GM10248 (cell line): ENCODE measurements at regions not wholly inside any gene's neighbourhood (a gene's known extent, or its start where the extent isn't known, plus 50 kb on each side); places are given as distances from the start of the nearest gene placed in this dataset.

Experiments
- CTCF ChIA-PET: fragments of 300-600 bp; sonication (Branson Sonifier 250); formaldehyde crosslinking; extraction: SDS; loops from one replicate; lab custom pipeline; 2021; ENCODE audit warnings: antibody characterized with exemption; lab: Yijun Ruan, JAX
- POLR2A ChIA-PET: fragments of 350-650 bp; sonication (Branson Sonifier 250); formaldehyde crosslinking; extraction: SDS; loops from one replicate; lab custom pipeline; 2020; ENCODE audit warnings: antibody characterized with exemption; lab: Yijun Ruan, JAX
- DNase-seq: peaks from one replicate; pipeline ENCODE4 v3.0.0; 2012; ENCODE audit errors: extremely low spot score
- TF ChIP-seq, protein P1 (sequence below): IDR thresholded peaks from 2 replicates; pipeline ENCODE4 v1.5.1; 2012; ENCODE audit warnings: mild to moderate bottlenecking, low read depth; ENCODE audit errors: extremely low read depth, missing control alignments, control extremely low read depth

DNA sequence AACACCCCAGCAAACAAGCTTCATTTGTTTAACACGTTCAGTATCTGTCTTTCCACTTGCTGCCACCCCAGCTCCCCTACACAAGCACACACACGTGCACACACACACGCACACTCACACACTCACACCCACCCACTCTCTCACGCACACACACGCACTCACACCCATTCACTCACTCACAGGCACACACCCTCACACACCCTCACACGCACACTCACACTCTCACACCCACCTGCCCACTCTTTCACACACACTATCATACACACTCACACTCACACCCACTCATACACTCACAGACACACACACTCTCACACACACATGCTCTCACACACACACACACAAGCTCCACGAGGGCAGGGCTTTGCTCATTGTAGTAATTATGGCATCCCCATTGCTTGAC is 378.8 kb upstream of the SULF2 start:
- CTCF ChIA-PET, result no interaction called here
- TF ChIP-seq, protein P1, sequence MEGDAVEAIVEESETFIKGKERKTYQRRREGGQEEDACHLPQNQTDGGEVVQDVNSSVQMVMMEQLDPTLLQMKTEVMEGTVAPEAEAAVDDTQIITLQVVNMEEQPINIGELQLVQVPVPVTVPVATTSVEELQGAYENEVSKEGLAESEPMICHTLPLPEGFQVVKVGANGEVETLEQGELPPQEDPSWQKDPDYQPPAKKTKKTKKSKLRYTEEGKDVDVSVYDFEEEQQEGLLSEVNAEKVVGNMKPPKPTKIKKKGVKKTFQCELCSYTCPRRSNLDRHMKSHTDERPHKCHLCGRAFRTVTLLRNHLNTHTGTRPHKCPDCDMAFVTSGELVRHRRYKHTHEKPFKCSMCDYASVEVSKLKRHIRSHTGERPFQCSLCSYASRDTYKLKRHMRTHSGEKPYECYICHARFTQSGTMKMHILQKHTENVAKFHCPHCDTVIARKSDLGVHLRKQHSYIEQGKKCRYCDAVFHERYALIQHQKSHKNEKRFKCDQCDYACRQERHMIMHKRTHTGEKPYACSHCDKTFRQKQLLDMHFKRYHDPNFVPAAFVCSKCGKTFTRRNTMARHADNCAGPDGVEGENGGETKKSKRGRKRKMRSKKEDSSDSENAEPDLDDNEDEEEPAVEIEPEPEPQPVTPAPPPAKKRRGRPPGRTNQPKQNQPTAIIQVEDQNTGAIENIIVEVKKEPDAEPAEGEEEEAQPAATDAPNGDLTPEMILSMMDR, result no peak

DNA sequence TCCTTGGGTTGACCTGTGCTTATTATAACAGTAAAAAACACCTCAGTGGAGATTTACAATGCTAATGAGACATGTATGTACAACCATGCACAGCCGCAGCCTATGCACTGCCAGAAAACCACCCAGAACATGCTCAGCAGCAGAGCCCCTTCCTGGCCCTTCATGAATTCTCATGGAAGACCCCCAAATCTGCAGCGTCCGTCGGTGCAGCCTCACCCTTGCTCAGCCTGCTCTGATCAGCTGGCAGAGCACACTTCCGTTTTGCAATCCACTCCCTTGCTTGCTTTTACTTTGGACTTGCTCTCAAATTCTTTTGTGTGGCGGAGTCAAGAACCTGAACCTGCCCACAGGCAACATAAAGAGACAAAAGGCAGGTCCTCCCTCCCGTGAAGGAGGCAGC is 378.2 kb upstream of the SULF2 start:
- POLR2A ChIA-PET, result no interaction called here
- no peak for DNase-seq
- TF ChIP-seq, protein P1, result no peak
- CTCF ChIA-PET, result no interaction called here

More for the DNA sequence above, 378.8 kb upstream of the SULF2 start:
- POLR2A ChIA-PET, result no interaction called here
- no peak for DNase-seq

DNA sequence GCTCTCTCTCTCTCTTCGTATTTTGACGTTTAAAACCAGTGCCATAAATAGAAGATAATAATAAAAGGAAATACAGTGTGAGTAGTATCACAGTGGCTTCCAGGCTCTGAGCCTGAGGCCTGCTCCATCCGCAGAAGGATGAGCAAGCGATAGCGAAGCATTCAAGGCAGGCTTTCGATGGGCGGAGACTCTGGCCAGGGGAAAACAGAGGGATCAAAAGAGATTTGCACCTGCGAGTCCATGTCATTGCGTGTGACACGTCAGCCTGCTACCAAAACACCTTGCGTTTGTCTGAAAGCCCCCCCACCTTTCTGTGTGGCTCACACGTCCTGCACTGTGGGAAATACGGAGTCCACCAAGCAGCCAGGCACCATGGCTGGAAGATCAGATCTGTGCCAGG is 377.3 kb upstream of the SULF2 start:
- TF ChIP-seq, protein P1, result no peak
- CTCF ChIA-PET, result no interaction called here
- POLR2A ChIA-PET, result interaction anchor here (0.6 kb wide), 1 partner anchor 83 kb away, joined by 3 read pairs; no protein-coding TSS in a partner anchor
- DNase-seq, result no peak

DNA sequence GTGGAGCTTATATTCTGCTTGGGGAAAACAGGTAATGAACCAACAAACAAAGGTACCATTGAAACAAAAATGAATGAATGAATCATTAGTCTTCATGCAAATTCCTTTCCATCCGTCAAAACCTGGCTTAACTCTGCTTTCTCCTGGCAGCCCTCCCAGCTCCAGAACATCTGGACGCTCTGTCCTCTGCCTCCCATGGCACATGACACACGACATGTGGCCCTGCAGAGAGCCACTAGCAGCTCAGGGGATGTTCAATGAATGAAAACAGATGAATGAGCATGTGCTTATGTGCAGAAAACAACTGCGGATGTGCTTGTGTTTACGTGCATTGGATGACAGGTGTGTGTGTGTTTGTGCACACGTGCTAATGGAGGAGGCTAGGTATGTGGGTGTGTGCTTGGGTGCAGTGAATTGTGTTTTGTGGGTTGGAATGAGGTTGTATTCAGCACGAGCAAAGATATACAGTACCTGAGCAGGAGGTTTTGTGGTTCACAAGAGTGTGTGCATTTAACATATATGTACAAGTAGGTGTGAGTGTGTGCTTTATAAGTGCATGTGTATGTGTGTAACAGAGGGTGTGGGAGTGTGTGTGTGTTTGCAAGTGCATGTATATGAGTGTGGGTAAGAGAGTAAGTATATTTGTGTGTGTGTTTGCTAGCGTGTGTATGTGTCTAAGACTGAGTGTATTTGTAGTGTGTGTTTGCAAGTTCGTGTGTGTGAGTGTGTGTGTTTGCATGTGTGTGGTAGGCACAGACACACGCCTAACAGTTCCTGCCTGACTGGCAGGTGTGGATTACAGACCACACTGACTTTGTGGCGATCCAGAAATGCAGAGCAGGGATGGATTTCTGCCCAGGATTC is 374.1 kb upstream of the SULF2 start:
- ChIA-PET POLR2A (no interaction called here), CTCF (interaction anchor here (0.7 kb wide), 1 partner anchor 8 kb away, joined by 3 read pairs; no protein-coding TSS in a partner anchor)
- TF ChIP-seq, protein P1, result no peak
- DNase-seq, result no peak

DNA sequence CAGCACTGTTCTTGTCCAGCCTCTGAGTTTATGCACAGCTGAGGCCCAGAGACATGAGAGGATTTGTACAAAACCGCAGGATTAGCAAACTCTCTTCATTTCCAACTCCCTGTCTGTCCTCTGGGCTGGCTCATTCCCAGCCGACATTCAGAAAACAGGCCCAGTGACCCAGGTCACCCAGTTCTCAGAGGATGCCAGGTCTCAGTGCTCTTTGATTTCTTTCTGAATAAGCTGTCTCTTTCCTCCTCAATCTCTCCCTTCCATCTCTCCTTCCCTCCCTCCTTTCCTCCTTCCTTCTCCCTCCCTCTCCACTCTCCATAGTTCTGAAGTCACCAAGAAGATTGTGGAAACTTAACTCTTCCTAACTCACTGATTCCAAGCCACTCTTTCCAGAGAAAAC is 372.7 kb upstream of the SULF2 start:
- POLR2A ChIA-PET, result no interaction called here
- CTCF ChIA-PET, result no interaction called here
- TF ChIP-seq, protein P1, result no peak
- no peak for DNase-seq

DNA sequence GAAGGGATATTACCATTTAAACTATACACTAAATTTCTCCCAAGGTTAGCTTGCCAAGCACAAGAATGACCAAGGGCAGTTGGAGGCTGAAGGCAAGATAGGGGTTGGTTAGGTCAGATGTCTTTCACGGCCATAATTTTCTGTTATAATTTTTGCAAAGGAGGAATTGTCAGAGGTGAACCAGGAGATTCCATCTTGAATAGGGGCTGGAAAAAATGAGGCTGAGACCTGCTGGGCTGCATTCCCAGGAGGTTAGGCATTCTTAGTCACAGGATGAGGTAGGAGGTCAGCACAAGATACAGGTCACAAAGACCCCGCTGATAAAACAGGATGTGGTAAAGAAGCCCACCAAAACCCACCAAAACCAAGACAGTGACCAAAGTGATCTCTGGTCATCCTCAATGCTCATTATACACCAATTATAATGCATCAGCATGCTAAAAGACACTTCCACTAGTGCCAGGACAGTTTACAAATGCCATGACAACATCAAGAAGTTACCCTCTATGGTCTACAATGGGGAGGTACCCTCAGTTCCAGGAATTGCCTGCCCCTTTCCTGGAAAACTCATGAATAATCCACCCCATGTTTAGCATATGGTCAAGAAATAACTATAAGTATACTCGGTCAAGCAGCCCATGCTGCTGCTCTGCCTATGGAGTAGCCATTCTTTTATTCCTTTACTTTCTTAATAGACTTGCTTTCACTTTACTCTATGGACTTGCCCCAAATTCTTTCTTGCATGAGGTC is 371.8 kb upstream of the SULF2 start:
- POLR2A ChIA-PET, result no interaction called here
- no peak for DNase-seq
- TF ChIP-seq, protein P1, result no peak
- CTCF ChIA-PET, result no interaction called here
